ENCODE measurements at regions not wholly inside any gene's neighbourhood (a gene's known extent, or its start where the extent isn't known, plus 50 kb on each side); places are given as distances from the start of the nearest gene placed in this dataset.

GRCh38 chr3:95297581-95297980, 1234.7 kb downstream of the NSUN3 start:
- no peak for TF ChIP-seq CTCF (IDR thresholded peaks at IDR 0.05)
- Histone ChIP-seq H3K79me2 (ENCODE audit: insufficient read depth, low read length) (no peaks in the 10 kb centered on the region), H3K36me3 (replicated peaks in 1 of 2; ENCODE audit: control insufficient read depth in 1 of 2, insufficient read depth in 2 of 2, low read length in 2 of 2) (no peaks in the 10 kb centered on the region), H3K27me3 (ENCODE audit: control insufficient read depth in 2 of 2, insufficient read depth in 2 of 2, low read length in 2 of 2) (no peaks in the 10 kb centered on the region), H2AFZ (ENCODE audit: insufficient read depth, low read depth, low read length, poor library complexity, severe bottlenecking) (no peak overlapping the region), H3K4me3 (replicated peaks in 1 of 3; ENCODE audit: low read depth in 2 of 3, low read length in 3 of 3) (no peak overlapping the region), H3K4me1 (ENCODE audit: control insufficient read depth in 1 of 2, insufficient read depth in 2 of 2, low read length in 2 of 2) (no peaks in the 10 kb centered on the region), H3K27ac (ENCODE audit: low read depth in 1 of 2, low read length in 2 of 2) (no peak overlapping the region), H4K20me1 (ENCODE audit: insufficient read depth, low read length) (no peaks in the 10 kb centered on the region), H3K9ac (ENCODE audit: insufficient read depth, low read length, poor library complexity, severe bottlenecking) (no peak overlapping the region), H3K4me2 (replicated peaks; ENCODE audit: extremely low read depth, low read length, poor library complexity, severe bottlenecking) (no peak overlapping the region), H3K9me3 (replicated peaks in 1 of 2; ENCODE audit: control insufficient read depth in 1 of 2, insufficient read depth in 1 of 2, low read length in 2 of 2) (peaks cover 3 to 5% of the 10 kb centered on the region in 2 donors)
- no peaks in the 10 kb centered on the region for H3K36me3 Mint-ChIP-seq
- H3K4me3 Mint-ChIP-seq, result no peak overlapping the region
- no peak for DNase-seq
- H3K27me3 Mint-ChIP-seq (ENCODE audit: low read depth in 3 of 3), result no peaks in the 10 kb centered on the region
- peaks cover 0 to 7% (median 0%) of the 10 kb centered on the region in 7 donors for H3K9me3 Mint-ChIP-seq
- H3K4me1 Mint-ChIP-seq, result no peaks in the 10 kb centered on the region
- WGBS (ENCODE audit: insufficient coverage), result no CpG with 5 or more reads among the region's 1 CpG
- intact Hi-C loops (cut with micrococcal nuclease), result no loop called here
- H3K27ac Mint-ChIP-seq, result no peak overlapping the region

GRCh38 chr3:95302044-95302443, 1239.2 kb downstream of the NSUN3 start:
- Histone ChIP-seq H3K4me2 (replicated peaks; ENCODE audit: extremely low read depth, low read length, poor library complexity, severe bottlenecking) (no peak overlapping the region), H2AFZ (ENCODE audit: insufficient read depth, low read depth, low read length, poor library complexity, severe bottlenecking) (no peak overlapping the region), H3K36me3 (replicated peaks in 1 of 2; ENCODE audit: control insufficient read depth in 1 of 2, insufficient read depth in 2 of 2, low read length in 2 of 2) (no peaks in the 10 kb centered on the region), H3K4me1 (ENCODE audit: control insufficient read depth in 1 of 2, insufficient read depth in 2 of 2, low read length in 2 of 2) (no peaks in the 10 kb centered on the region), H3K27ac (ENCODE audit: low read depth in 1 of 2, low read length in 2 of 2) (no peak overlapping the region), H3K79me2 (ENCODE audit: insufficient read depth, low read length) (no peaks in the 10 kb centered on the region), H4K20me1 (ENCODE audit: insufficient read depth, low read length) (no peaks in the 10 kb centered on the region), H3K27me3 (ENCODE audit: control insufficient read depth in 2 of 2, insufficient read depth in 2 of 2, low read length in 2 of 2) (no peaks in the 10 kb centered on the region), H3K4me3 (replicated peaks in 1 of 3; ENCODE audit: low read depth in 2 of 3, low read length in 3 of 3) (no peak overlapping the region), H3K9ac (ENCODE audit: insufficient read depth, low read length, poor library complexity, severe bottlenecking) (no peak overlapping the region), H3K9me3 (replicated peaks in 1 of 2; ENCODE audit: control insufficient read depth in 1 of 2, insufficient read depth in 1 of 2, low read length in 2 of 2) (no peaks in the 10 kb centered on the region)
- Mint-ChIP-seq H3K27ac (no peak overlapping the region), H3K36me3 (no peaks in the 10 kb centered on the region), H3K4me1 (no peaks in the 10 kb centered on the region), H3K9me3 (peaks cover 0 to 2% (median 0%) of the 10 kb centered on the region in 7 donors), H3K4me3 (no peak overlapping the region), H3K27me3 (ENCODE audit: low read depth in 3 of 3) (no peaks in the 10 kb centered on the region)
- DNase-seq, result no peak
- no peak for TF ChIP-seq CTCF (IDR thresholded peaks at IDR 0.05)
- intact Hi-C loops (cut with micrococcal nuclease), result no loop called here
- no CpG with 5 or more reads among the region's 1 CpG for WGBS (ENCODE audit: insufficient coverage)

All from CD14-positive monocyte (primary cell).